Stimulated activated CD4-positive, alpha-beta T cell treated with anti-CD3 and anti-CD28 coated beads, Interleukin-2, amount 100 ng/mL, for 24 hours (primary cell): ENCODE measurements at regions not wholly inside any gene's neighbourhood (a gene's known extent, or its start where the extent isn't known, plus 50 kb on each side); places are given as distances from the start of the nearest gene placed in this dataset.

Experiments
- DNase-seq, 2 donors: peaks; one replicate each; pipeline ENCODE4 v3.0.0-alpha.2; 2020

- DNase-seq, result no peak
Measured at GRCh38 chr1:234988155-234988517, 140.5 kb downstream of the TOMM20 start.

- peak in 1 of 2 donors; percentile 51 for DNase-seq
Measured at GRCh38 chr1:234987415-234988154, 141.1 kb downstream of the TOMM20 start.

- DNase-seq, result no peak
Measured at GRCh38 chr1:234986750-234987414, 141.8 kb downstream of the TOMM20 start.

- DNase-seq, result no peak
Measured at GRCh38 chr1:234985516-234986294, 142.9 kb downstream of the TOMM20 start.

- no peak for DNase-seq
Measured at GRCh38 chr1:234985007-234985370, 143.6 kb downstream of the TOMM20 start.

- no peak for DNase-seq
Measured at GRCh38 chr1:234983564-234984238, 144.9 kb downstream of the TOMM20 start.

GRCh38 chr1:234981758-234982157 lies 146.9 kb downstream of the TOMM20 start:
- no peak for DNase-seq

GRCh38 chr1:234980645-234981396 lies 147.8 kb downstream of the TOMM20 start:
- DNase-seq, result peak; percentile 75 to 80

- peak in 1 of 2 donors; percentile 31 for DNase-seq
Measured at GRCh38 chr1:234980291-234980644, 148.4 kb downstream of the TOMM20 start.

GRCh38 chr1:234979296-234980279 lies 149.0 kb downstream of the TOMM20 start:
- no peak for DNase-seq

GRCh38 chr1:234978397-234979295 lies 150.0 kb downstream of the TOMM20 start:
- peak; percentile 52 to 63 for DNase-seq

- no peak for DNase-seq
Measured at GRCh38 chr1:234977875-234978396, 150.7 kb downstream of the TOMM20 start.

GRCh38 chr1:234976861-234977680 lies 151.6 kb downstream of the TOMM20 start:
- DNase-seq, result no peak

GRCh38 chr1:234975941-234976860 lies 152.4 kb downstream of the TOMM20 start:
- no peak for DNase-seq

GRCh38 chr1:234975122-234975940 lies 153.3 kb downstream of the TOMM20 start:
- DNase-seq, result no peak

- DNase-seq, result no peak
Measured at GRCh38 chr1:234973426-234974250, 155.0 kb downstream of the TOMM20 start.
